ENCODE measurements at regions not wholly inside any gene's neighbourhood (a gene's known extent, or its start where the extent isn't known, plus 50 kb on each side); places are given as distances from the start of the nearest gene placed in this dataset.
"Not testable (repeated sequence)": the region's sequence is repeated elsewhere in the genome, so short reads cannot be mapped to it uniquely, and the experiment has no call there.

DNA sequence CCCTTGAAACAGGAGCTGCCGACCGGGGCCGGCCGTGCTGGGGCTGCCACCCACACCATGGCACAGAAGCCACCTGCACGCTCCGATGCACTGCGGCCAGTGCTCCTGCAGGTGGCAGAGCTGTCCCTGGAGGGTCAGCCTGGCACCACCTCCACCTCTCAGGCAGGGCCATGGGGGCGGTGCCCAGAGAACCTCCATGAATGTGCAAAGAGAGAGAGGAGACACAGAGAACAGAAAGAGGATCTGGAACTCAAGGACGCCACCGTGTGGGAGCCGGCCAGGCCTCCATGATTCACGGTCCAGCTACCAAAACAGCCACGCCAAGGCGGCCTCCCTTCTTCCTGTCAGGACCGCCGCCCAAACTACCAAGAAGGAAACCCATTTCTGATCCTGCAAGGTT, 5397.7 kb upstream of the TPTE start:
- peak in 1 of 2 experiments; percentile 81 for DNase-seq
- H3K4me1 ChIP-seq (replicated peaks; ENCODE audit: insufficient read depth); H2AFZ ChIP-seq; CTCF ChIA-PET; H3K9me3 ChIP-seq (ENCODE audit: insufficient read depth, low read depth); H3K27me3 ChIP-seq (ENCODE audit: insufficient read depth, low read depth); intact Hi-C loops (cut with micrococcal nuclease; ENCODE audit: unreplicated experiment); POLR2A ChIA-PET (ENCODE audit: unreplicated experiment); H3K4me2 ChIP-seq; H3K27ac ChIP-seq; H3K79me2 ChIP-seq (ENCODE audit: low read depth); H4K20me1 ChIP-seq (ENCODE audit: insufficient read depth); H3K4me3 ChIP-seq; H3F3A ChIP-seq (ENCODE audit: insufficient read depth, low read depth); H3K36me3 ChIP-seq (ENCODE audit: low read depth); H3K9me2 ChIP-seq (ENCODE audit: insufficient read depth); BruUV-seq (replicated peaks): not testable (repeated sequence)
- TF ChIP-seq, protein P1, sequence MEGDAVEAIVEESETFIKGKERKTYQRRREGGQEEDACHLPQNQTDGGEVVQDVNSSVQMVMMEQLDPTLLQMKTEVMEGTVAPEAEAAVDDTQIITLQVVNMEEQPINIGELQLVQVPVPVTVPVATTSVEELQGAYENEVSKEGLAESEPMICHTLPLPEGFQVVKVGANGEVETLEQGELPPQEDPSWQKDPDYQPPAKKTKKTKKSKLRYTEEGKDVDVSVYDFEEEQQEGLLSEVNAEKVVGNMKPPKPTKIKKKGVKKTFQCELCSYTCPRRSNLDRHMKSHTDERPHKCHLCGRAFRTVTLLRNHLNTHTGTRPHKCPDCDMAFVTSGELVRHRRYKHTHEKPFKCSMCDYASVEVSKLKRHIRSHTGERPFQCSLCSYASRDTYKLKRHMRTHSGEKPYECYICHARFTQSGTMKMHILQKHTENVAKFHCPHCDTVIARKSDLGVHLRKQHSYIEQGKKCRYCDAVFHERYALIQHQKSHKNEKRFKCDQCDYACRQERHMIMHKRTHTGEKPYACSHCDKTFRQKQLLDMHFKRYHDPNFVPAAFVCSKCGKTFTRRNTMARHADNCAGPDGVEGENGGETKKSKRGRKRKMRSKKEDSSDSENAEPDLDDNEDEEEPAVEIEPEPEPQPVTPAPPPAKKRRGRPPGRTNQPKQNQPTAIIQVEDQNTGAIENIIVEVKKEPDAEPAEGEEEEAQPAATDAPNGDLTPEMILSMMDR (conservative IDR thresholded peaks at IDR 0.05) = peak; percentile 41

GRCh38 chr21:5128261-5128660, 5393.1 kb upstream of the TPTE start:
- H2AFZ ChIP-seq; H3F3A ChIP-seq (ENCODE audit: insufficient read depth, low read depth); H4K20me1 ChIP-seq (ENCODE audit: insufficient read depth); H3K79me2 ChIP-seq (ENCODE audit: low read depth); POLR2A ChIA-PET (ENCODE audit: unreplicated experiment); H3K4me3 ChIP-seq; H3K36me3 ChIP-seq (ENCODE audit: low read depth); BruUV-seq (replicated peaks); H3K4me1 ChIP-seq (replicated peaks; ENCODE audit: insufficient read depth); CTCF ChIA-PET; H3K27ac ChIP-seq; intact Hi-C loops (cut with micrococcal nuclease; ENCODE audit: unreplicated experiment); H3K9me2 ChIP-seq (ENCODE audit: insufficient read depth); H3K9me3 ChIP-seq (ENCODE audit: insufficient read depth, low read depth); H3K27me3 ChIP-seq (ENCODE audit: insufficient read depth, low read depth); H3K4me2 ChIP-seq: not testable (repeated sequence)
- peak; percentile 5 to 90 for DNase-seq

DNA sequence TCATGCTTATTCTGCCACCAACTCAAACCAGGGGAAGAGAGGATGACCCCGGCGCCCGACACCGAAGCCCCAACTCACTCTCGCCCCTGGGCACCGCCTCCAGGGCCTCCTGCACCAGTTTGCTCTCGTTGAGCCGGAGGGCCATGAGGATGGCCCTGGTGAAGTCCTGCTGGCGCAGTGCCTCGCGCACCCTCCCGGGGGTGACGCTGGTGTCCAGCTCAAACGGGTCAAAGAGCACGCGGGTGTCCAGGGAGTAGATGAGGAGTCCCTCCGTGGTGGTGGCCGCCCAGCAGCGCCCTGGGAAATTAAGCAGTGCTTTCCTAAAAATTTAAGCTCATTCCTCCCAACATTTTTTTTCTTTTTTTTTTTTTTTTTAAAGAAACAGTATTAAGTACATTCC, 5387.6 kb upstream of the TPTE start:
- intact Hi-C loops (cut with micrococcal nuclease; ENCODE audit: unreplicated experiment); POLR2A ChIA-PET (ENCODE audit: unreplicated experiment); H3K27ac ChIP-seq; H3K79me2 ChIP-seq (ENCODE audit: low read depth); H3K9me3 ChIP-seq (ENCODE audit: insufficient read depth, low read depth); H3K4me1 ChIP-seq (replicated peaks; ENCODE audit: insufficient read depth); CTCF ChIA-PET; H3F3A ChIP-seq (ENCODE audit: insufficient read depth, low read depth); H3K4me2 ChIP-seq; H2AFZ ChIP-seq; H3K36me3 ChIP-seq (ENCODE audit: low read depth); H3K9me2 ChIP-seq (ENCODE audit: insufficient read depth); H3K4me3 ChIP-seq; H3K27me3 ChIP-seq (ENCODE audit: insufficient read depth, low read depth); BruUV-seq (replicated peaks); H4K20me1 ChIP-seq (ENCODE audit: insufficient read depth); DNase-seq: not testable (repeated sequence)

- H3K27ac ChIP-seq; H2AFZ ChIP-seq; BruUV-seq (replicated peaks); DNase-seq; H3K27me3 ChIP-seq (ENCODE audit: insufficient read depth, low read depth); CTCF ChIA-PET; intact Hi-C loops (cut with micrococcal nuclease; ENCODE audit: unreplicated experiment); H3K79me2 ChIP-seq (ENCODE audit: low read depth); H4K20me1 ChIP-seq (ENCODE audit: insufficient read depth); H3K36me3 ChIP-seq (ENCODE audit: low read depth); H3F3A ChIP-seq (ENCODE audit: insufficient read depth, low read depth); POLR2A ChIA-PET (ENCODE audit: unreplicated experiment); H3K4me2 ChIP-seq; H3K9me2 ChIP-seq (ENCODE audit: insufficient read depth); H3K4me1 ChIP-seq (replicated peaks; ENCODE audit: insufficient read depth); H3K4me3 ChIP-seq; H3K9me3 ChIP-seq (ENCODE audit: insufficient read depth, low read depth): not testable (repeated sequence)
Observed at GRCh38 chr21:5136406-5136805, 5385.0 kb upstream of the TPTE start.

- H3K9me3 ChIP-seq (ENCODE audit: insufficient read depth, low read depth); H3F3A ChIP-seq (ENCODE audit: insufficient read depth, low read depth); H3K27ac ChIP-seq; intact Hi-C loops (cut with micrococcal nuclease; ENCODE audit: unreplicated experiment); POLR2A ChIA-PET (ENCODE audit: unreplicated experiment); H3K4me2 ChIP-seq; H3K4me1 ChIP-seq (replicated peaks; ENCODE audit: insufficient read depth); H3K9me2 ChIP-seq (ENCODE audit: insufficient read depth); H3K79me2 ChIP-seq (ENCODE audit: low read depth); DNase-seq; BruUV-seq (replicated peaks); H3K27me3 ChIP-seq (ENCODE audit: insufficient read depth, low read depth); H4K20me1 ChIP-seq (ENCODE audit: insufficient read depth); H3K36me3 ChIP-seq (ENCODE audit: low read depth); H2AFZ ChIP-seq; H3K4me3 ChIP-seq; CTCF ChIA-PET: not testable (repeated sequence)
Observed at GRCh38 chr21:5137006-5137405, 5384.4 kb upstream of the TPTE start.

GRCh38 chr21:5138687-5139086, 5382.7 kb upstream of the TPTE start:
- H3K9me2 ChIP-seq (ENCODE audit: insufficient read depth); H3K4me2 ChIP-seq; H3K9me3 ChIP-seq (ENCODE audit: insufficient read depth, low read depth); H3K27me3 ChIP-seq (ENCODE audit: insufficient read depth, low read depth); H3F3A ChIP-seq (ENCODE audit: insufficient read depth, low read depth); intact Hi-C loops (cut with micrococcal nuclease; ENCODE audit: unreplicated experiment); H3K27ac ChIP-seq; H4K20me1 ChIP-seq (ENCODE audit: insufficient read depth); H3K4me1 ChIP-seq (replicated peaks; ENCODE audit: insufficient read depth); BruUV-seq (replicated peaks); H2AFZ ChIP-seq; H3K4me3 ChIP-seq; CTCF ChIA-PET; DNase-seq; H3K36me3 ChIP-seq (ENCODE audit: low read depth); H3K79me2 ChIP-seq (ENCODE audit: low read depth); POLR2A ChIA-PET (ENCODE audit: unreplicated experiment): not testable (repeated sequence)

DNA sequence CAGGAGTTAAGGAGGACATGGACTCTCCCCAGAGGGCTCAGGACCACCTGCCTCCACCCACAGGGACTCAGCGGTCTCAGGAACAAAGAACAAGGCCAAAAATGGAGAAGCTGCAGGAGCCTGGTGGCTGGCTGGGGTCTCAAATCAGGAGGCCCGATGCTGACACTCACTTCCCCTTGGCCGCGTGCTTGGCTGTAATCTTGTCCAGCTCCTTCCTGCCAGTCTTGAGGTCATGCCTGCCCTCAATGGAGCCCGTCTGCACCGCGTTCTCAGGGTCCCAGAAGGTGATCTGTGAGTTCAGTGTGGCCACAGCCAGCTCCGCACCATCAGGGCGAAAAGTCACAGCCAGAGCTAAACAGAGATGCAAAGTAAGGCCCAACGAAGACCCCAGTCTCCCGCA, 5381.9 kb upstream of the TPTE start:
- H4K20me1 ChIP-seq (ENCODE audit: insufficient read depth); H3K4me3 ChIP-seq; H3F3A ChIP-seq (ENCODE audit: insufficient read depth, low read depth); H3K9me2 ChIP-seq (ENCODE audit: insufficient read depth); intact Hi-C loops (cut with micrococcal nuclease; ENCODE audit: unreplicated experiment); POLR2A ChIA-PET (ENCODE audit: unreplicated experiment); H3K27ac ChIP-seq; H3K9me3 ChIP-seq (ENCODE audit: insufficient read depth, low read depth); H3K4me1 ChIP-seq (replicated peaks; ENCODE audit: insufficient read depth); DNase-seq; H3K4me2 ChIP-seq; H3K27me3 ChIP-seq (ENCODE audit: insufficient read depth, low read depth); CTCF ChIA-PET; H2AFZ ChIP-seq; H3K79me2 ChIP-seq (ENCODE audit: low read depth); H3K36me3 ChIP-seq (ENCODE audit: low read depth); BruUV-seq (replicated peaks): not testable (repeated sequence)
